Posterior vena cava (tissue), 2 donors: ENCODE measurements at regions not wholly inside any gene's neighbourhood (a gene's known extent, or its start where the extent isn't known, plus 50 kb on each side); places are given as distances from the start of the nearest gene placed in this dataset.

ENCODE experiments used
- DNase-seq: peaks from one replicate; pipeline ENCODE4 v3.0.0-alpha.2; 2020; ENCODE audit warnings: low spot score
- intact Hi-C, 2 donors: fragments of 100-400 bp; cut with DNase I; formaldehyde crosslinking; loops; one replicate each; pipeline versions ENCODE4 v1.14.1 to v1.14.2; 2022 to 2023
- donor health status: DM: yes; HTN: yes; CAD: no.
- donor health status: DM: yes; HTN: yes; CAD: no.

GRCh38 chr6:26295691-26296555, 69.1 kb upstream of the BTN3A2 start:
- DNase-seq = no peak
- intact Hi-C loops = no loop called here

GRCh38 chr6:26296556-26296856, 68.5 kb upstream of the BTN3A2 start:
- no peak for DNase-seq
- intact Hi-C loops = no loop called here

- no peak for DNase-seq
- intact Hi-C loops = no loop called here
Measured at GRCh38 chr6:26296857-26297648, 67.9 kb upstream of the BTN3A2 start.

GRCh38 chr6:26299286-26300042, 65.5 kb upstream of the BTN3A2 start:
- DNase-seq = no peak
- intact Hi-C loops = no loop called here

GRCh38 chr6:26300043-26300331, 65.0 kb upstream of the BTN3A2 start:
- intact Hi-C loops = no loop called here

GRCh38 chr6:26300359-26300758, 64.6 kb upstream of the BTN3A2 start:
- intact Hi-C loops = no loop called here
- no peak for DNase-seq

More at GRCh38 chr6:26300043-26300331, 65.0 kb upstream of the BTN3A2 start:
- DNase-seq = no peak

GRCh38 chr6:26300828-26301227, 64.2 kb upstream of the BTN3A2 start:
- no peak for DNase-seq
- intact Hi-C loops = no loop called here

- intact Hi-C loops = no loop called here
- no peak for DNase-seq
Measured at GRCh38 chr6:26301638-26302037, 63.4 kb upstream of the BTN3A2 start.

- DNase-seq = no peak
- intact Hi-C loops = no loop called here
Measured at GRCh38 chr6:26302941-26303559, 61.9 kb upstream of the BTN3A2 start.

- intact Hi-C loops = no loop called here
- no peak for DNase-seq
Measured at GRCh38 chr6:26304213-26304796, 60.7 kb upstream of the BTN3A2 start.

GRCh38 chr6:26304797-26305640, 60.0 kb upstream of the BTN3A2 start:
- intact Hi-C loops = no loop called here
- DNase-seq = peak; percentile 90

- DNase-seq = no peak
- intact Hi-C loops = no loop called here
Measured at GRCh38 chr6:26305641-26305969, 59.4 kb upstream of the BTN3A2 start.

- intact Hi-C loops = no loop called here
- DNase-seq = no peak
Measured at GRCh38 chr6:26306232-26306631, 58.8 kb upstream of the BTN3A2 start.

GRCh38 chr6:26307850-26308249, 57.1 kb upstream of the BTN3A2 start:
- intact Hi-C loops = no loop called here
- no peak for DNase-seq

GRCh38 chr6:26309731-26310142, 55.3 kb upstream of the BTN3A2 start:
- intact Hi-C loops = no loop called here
- no peak for DNase-seq

GRCh38 chr6:26311012-26311384, 54.0 kb upstream of the BTN3A2 start:
- intact Hi-C loops = no loop called here
- DNase-seq = no peak

- intact Hi-C loops = no loop called here
- no peak for DNase-seq
Measured at GRCh38 chr6:26311385-26312095, 53.5 kb upstream of the BTN3A2 start.

- DNase-seq = no peak
- intact Hi-C loops = no loop called here
Measured at GRCh38 chr6:26312096-26312463, 52.9 kb upstream of the BTN3A2 start.
